HCT116 (cell line): ENCODE measurements at regions not wholly inside any gene's neighbourhood (a gene's known extent, or its start where the extent isn't known, plus 50 kb on each side); places are given as distances from the start of the nearest gene placed in this dataset.

Source experiments
- ATAC-seq: fragments of 200-7000 bp; cut with Tn5 transposase; 2 replicates; pipeline ENCODE4 v1.9.1; 2020; ENCODE audit warnings: mild to moderate bottlenecking, moderate library complexity
- BruUV-seq: library from RNA; stranded (reverse); fragments of 400-500 nt; replicated peaks from 2 replicates; lab custom pipeline; 2021; lab: Mats Ljungman, UMichigan
- CTCF ChIA-PET: fragments of 300-600 bp; sonication (Branson Sonifier 250); formaldehyde crosslinking; loops from one replicate; lab custom pipeline; 2021; ENCODE audit warnings: antibody characterized with exemption; lab: Charles Lee
- POLR2A ChIA-PET: fragments of 300-600, 350-600 bp; sonication (Branson Sonifier 250); formaldehyde crosslinking; loops from one replicate; lab custom pipeline; 2021; ENCODE audit warnings: antibody characterized with exemption; lab: Charles Lee
- RAD21 ChIA-PET, 2 experiments: fragments of 300-600 bp; sonication (Branson Sonifier 250); formaldehyde crosslinking; loops; one replicate each; lab custom pipeline; 2023; ENCODE audit warnings: low total read pairs in 2 of 2; ENCODE audit not compliant: uncharacterized antibody in 2 of 2, unreplicated experiment in 2 of 2, low non-redundant PET in 1 of 2; lab: Charles Lee
- DNase-seq: peaks from one replicate; pipeline ENCODE4 v3.0.0-alpha.2; 2010; ENCODE audit warnings: low read depth, low spot score
- H2AFZ ChIP-seq: fragments of 200-600 bp; shearing (Covaris generic), sonication (generic); 2 replicates; pipeline ENCODE4 v1.6.1; 2017; ENCODE audit warnings: low read depth, mixed run types, mixed read lengths, antibody characterized with exemption, low read length; ENCODE audit not compliant: poor library complexity, severe bottlenecking
- H3K27ac ChIP-seq: 2 replicates; pipeline ENCODE4 v1.5.1; 2012; ENCODE audit warnings: low read depth, low read length
- H3K27me3 ChIP-seq: fragments of 200-600 bp; sonication (generic); 2 replicates; pipeline ENCODE4 v1.6.1; 2016; ENCODE audit warnings: mixed run types, low read length, mixed read lengths; ENCODE audit not compliant: insufficient read depth
- H3K36me3 ChIP-seq, 2 experiments: fragments of 200-500 bp in 1 of 2; fragments of 200-600 bp in 1 of 2; sonication (Bioruptor generic) in 1 of 2; sonication (generic) in 1 of 2; 2 replicates each; pipeline versions ENCODE4 v1.5.1 to v1.6.1; 2014 to 2016; ENCODE audit warnings: low read length in 2 of 2, inconsistent platforms in 1 of 2, mixed read lengths in 1 of 2, mixed run types in 1 of 2; ENCODE audit not compliant: insufficient read depth in 2 of 2, control insufficient read depth in 1 of 2
- H3K4me1 ChIP-seq, 2 experiments: fragments of 200-600 bp in 1 of 2; sonication (generic) in 1 of 2; 2 replicates each; pipeline versions ENCODE4 v1.5.1 to v1.6.1; 2012 to 2017; ENCODE audit warnings: low read length in 2 of 2, inconsistent platforms in 1 of 2, mild to moderate bottlenecking in 1 of 2, mixed read lengths in 1 of 2, mixed run types in 1 of 2, moderate library complexity in 1 of 2; ENCODE audit not compliant: insufficient read depth in 2 of 2, control insufficient read depth in 1 of 2
- H3K4me2 ChIP-seq: fragments of 200-600 bp; sonication (generic); 2 replicates; pipeline ENCODE4 v1.6.1; 2017; ENCODE audit warnings: mixed run types, low read length, mixed read lengths
- H3K4me3 ChIP-seq, 2 experiments: fragments of 200-600 bp in 1 of 2; sonication (generic) in 1 of 2; replicated peaks in 1 of 2; 2 replicates each; pipeline ENCODE4 v1.5.1; 2011 to 2016; ENCODE audit warnings: low read length in 2 of 2, control low read depth in 1 of 2, low read depth in 1 of 2, mild to moderate bottlenecking in 1 of 2, mixed read lengths in 1 of 2, mixed run types in 1 of 2
- H3K79me2 ChIP-seq: fragments of 200-600 bp; sonication (generic); 2 replicates; pipeline ENCODE4 v1.6.1; 2017; ENCODE audit warnings: mild to moderate bottlenecking, mixed run types, low read length, moderate library complexity, mixed read lengths; ENCODE audit not compliant: insufficient read depth
- H3K9ac ChIP-seq: fragments of 200-600 bp; sonication (generic); 2 replicates; pipeline ENCODE4 v1.6.1; 2016; ENCODE audit warnings: low read length, mixed read lengths
- H3K9me2 ChIP-seq: fragments of 200-600 bp; sonication (generic), shearing (Covaris generic); 2 replicates; pipeline ENCODE4 v1.6.1; 2017; ENCODE audit warnings: mixed run types, mild to moderate bottlenecking, moderate library complexity; ENCODE audit not compliant: insufficient read depth
- H3K9me3 ChIP-seq, 2 experiments: fragments of 200-500 bp in 1 of 2; fragments of 200-600 bp in 1 of 2; sonication (Bioruptor generic) in 1 of 2; sonication (generic) in 1 of 2; 2 replicates each; pipeline ENCODE4 v1.6.1; 2014 to 2017; ENCODE audit warnings: low read length in 2 of 2, mixed read lengths in 2 of 2, inconsistent platforms in 1 of 2, low read depth in 1 of 2, mild to moderate bottlenecking in 1 of 2, mixed run types in 1 of 2, moderate library complexity in 1 of 2; ENCODE audit not compliant: control insufficient read depth in 1 of 2, insufficient read depth in 1 of 2
- H4K20me1 ChIP-seq: fragments of 200-600 bp; sonication (generic), shearing (Covaris generic); 2 replicates; pipeline ENCODE4 v1.6.1; 2017; ENCODE audit warnings: mixed run types, mild to moderate bottlenecking, moderate library complexity; ENCODE audit not compliant: insufficient read depth
- CBX3 ChIP-seq: IDR thresholded peaks from 2 replicates; pipeline ENCODE4 v1.6.1; 2012; ENCODE audit warnings: low read depth
- EZH2phosphoT487 ChIP-seq: fragments of 200-600 bp; IDR thresholded peaks from 2 replicates; pipeline ENCODE4 v1.6.1; 2018; ENCODE audit warnings: antibody characterized with exemption, borderline replicate concordance
- FOSL1 ChIP-seq: IDR thresholded peaks from 2 replicates; pipeline ENCODE4 v1.6.1; 2012; ENCODE audit warnings: low read depth
- ZNF274 ChIP-seq: fragments of 200-500 bp; sonication (Bioruptor generic); IDR thresholded peaks from 2 replicates; pipeline ENCODE4 v1.6.1; 2014; ENCODE audit warnings: mild to moderate bottlenecking, low read depth, low read length, inconsistent platforms
- intact Hi-C: fragments of 100-400 bp; cut with micrococcal nuclease; formaldehyde crosslinking; loops from 2 replicates; pipeline ENCODE4 v1.10.0; 2022

GRCh38 chr5:51802551-51803184 is 419.4 kb downstream of the ISL1 start:
- ATAC-seq, result no peak

GRCh38 chr5:51806677-51807076 is 423.4 kb downstream of the ISL1 start:
- Histone ChIP-seq H3K9me2 (no peaks in the 10 kb centered on the region), H3K27me3 (no peaks in the 10 kb centered on the region), H3K4me3 (no peak overlapping the region), H3K9ac (no peak overlapping the region), H4K20me1 (no peaks in the 10 kb centered on the region; the same call in 1 of the 2 replicates), H3K4me2 (no peak overlapping the region), H3K36me3 (no peaks in the 10 kb centered on the region), H3K9me3 (0 out of 4 replicates have a peak, but pooled peaks cover 0 to 3% of the 10 kb centered on the region in 2 experiments), H3K27ac (no peak overlapping the region), H3K4me1 (no peaks in the 10 kb centered on the region), H2AFZ (no peak overlapping the region), H3K79me2 (no peaks in the 10 kb centered on the region)
- POLR2A ChIA-PET, result no interaction called here
- ATAC-seq (no peak), DNase-seq (no peak)
- no TSS peak for BruUV-seq
- intact Hi-C loops, result no loop called here
- TF ChIP-seq CBX3, result no peak
- no peak for TF ChIP-seq EZH2phosphoT487
- TF ChIP-seq ZNF274, result no peak
- no peak for TF ChIP-seq FOSL1
- RAD21 ChIA-PET, result no interaction called here
- CTCF ChIA-PET, result no interaction called here

More at GRCh38 chr5:51802551-51803184, 419.4 kb downstream of the ISL1 start:
- Histone ChIP-seq H4K20me1 (no peaks in the 10 kb centered on the region), H3K9me2 (no peaks in the 10 kb centered on the region), H3K36me3 (no peaks in the 10 kb centered on the region), H3K27me3 (no peaks in the 10 kb centered on the region), H3K4me1 (no peaks in the 10 kb centered on the region), H3K9me3 (0 out of 4 replicates have a peak, but pooled peaks cover 0 to 3% of the 10 kb centered on the region in 2 experiments), H3K27ac (no peak overlapping the region), H3K9ac (no peak overlapping the region), H3K4me3 (no peak overlapping the region), H3K79me2 (no peaks in the 10 kb centered on the region), H3K4me2 (no peak overlapping the region), H2AFZ (no peak overlapping the region)
- ChIA-PET CTCF (no interaction called here), RAD21 (no interaction called here), POLR2A (no interaction called here)
- no TSS peak for BruUV-seq
- no peak for TF ChIP-seq CBX3
- intact Hi-C loops, result no loop called here
- DNase-seq, result no peak
